HFFc6 (cell line): ENCODE measurements at regions not wholly inside any gene's neighbourhood (a gene's known extent, or its start where the extent isn't known, plus 50 kb on each side); places are given as distances from the start of the nearest gene placed in this dataset.

Experiments used
- DNase-seq: peaks from one replicate; pipeline ENCODE4 v3.0.0-alpha.2; 2018
- H3K27ac Mint-ChIP-seq: 2 replicates; pipeline ENCODE4 v1.8.0; 2020; ENCODE audit warnings: mild to moderate bottlenecking, mixed read lengths
- H3K27me3 Mint-ChIP-seq: 2 replicates; pipeline ENCODE4 v1.8.0; 2021; ENCODE audit warnings: mild to moderate bottlenecking, moderate library complexity, mixed read lengths; ENCODE audit not compliant: insufficient read depth
- H3K36me3 Mint-ChIP-seq: 2 replicates; pipeline ENCODE4 v1.8.0; 2021; ENCODE audit warnings: low read depth, mixed read lengths
- H3K4me1 Mint-ChIP-seq: 2 replicates; pipeline ENCODE4 v1.8.0; 2020; ENCODE audit warnings: low read depth, mixed read lengths
- H3K4me3 Mint-ChIP-seq: 2 replicates; pipeline ENCODE4 v1.8.0; 2020; ENCODE audit warnings: mild to moderate bottlenecking, moderate library complexity, mixed read lengths
- H3K9me3 Mint-ChIP-seq: 2 replicates; pipeline ENCODE4 v1.8.0; 2020; ENCODE audit warnings: mild to moderate bottlenecking, mixed read lengths
- CTCF ChIP-seq: fragments of 200-600 bp; sonication (generic); IDR thresholded peaks from 2 replicates; pipeline ENCODE4 v1.5.0; 2021; ENCODE audit warnings: antibody characterized with exemption, mild to moderate bottlenecking

DNA sequence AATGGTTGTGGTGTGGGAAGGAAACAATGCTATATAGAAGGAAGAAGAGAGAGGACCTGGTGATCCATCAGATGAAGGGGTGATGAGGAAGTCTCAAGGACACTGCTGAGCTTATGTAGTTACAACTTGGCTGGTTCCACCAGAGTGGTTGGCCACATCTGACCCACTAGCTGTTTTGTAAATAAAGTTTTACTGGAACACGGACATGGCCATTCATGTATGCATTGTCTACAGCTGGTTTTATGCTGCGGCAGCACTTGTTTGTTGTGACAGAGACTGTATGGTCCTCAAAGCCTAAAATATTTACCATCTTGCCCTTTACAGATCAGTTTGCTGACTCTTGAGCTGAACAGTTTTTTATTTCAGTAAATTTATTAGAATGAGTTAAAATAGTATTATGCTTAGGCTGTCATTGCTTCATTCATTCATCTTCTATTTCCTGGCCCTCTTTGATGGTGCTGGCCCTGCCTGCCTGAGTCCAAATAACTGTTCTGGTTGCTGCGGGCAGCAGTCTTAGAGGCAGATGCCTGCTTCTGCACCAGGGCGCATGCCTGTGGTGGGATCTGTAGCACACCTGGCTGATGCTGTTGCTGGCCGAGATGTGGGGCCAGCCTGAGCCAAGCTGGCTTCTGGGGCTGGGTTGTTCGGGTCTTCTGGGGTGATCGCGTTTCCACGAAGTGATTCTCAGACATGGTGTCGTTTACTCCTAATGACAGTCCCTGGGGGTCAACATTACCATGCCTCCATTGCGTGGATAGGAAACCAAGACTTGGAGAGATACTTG lies 61.4 kb upstream of the WNT4 start:
- no peak overlapping the region for H3K4me3 Mint-ChIP-seq
- no peak for DNase-seq
- H3K36me3 Mint-ChIP-seq, result no peaks in the 10 kb centered on the region
- no peak overlapping the region for H3K27ac Mint-ChIP-seq
- H3K27me3 Mint-ChIP-seq, result peaks cover 41% of the 10 kb centered on the region
- no peak for TF ChIP-seq CTCF
- peaks cover 10% of the 10 kb centered on the region for H3K4me1 Mint-ChIP-seq
- no peaks in the 10 kb centered on the region for H3K9me3 Mint-ChIP-seq

DNA sequence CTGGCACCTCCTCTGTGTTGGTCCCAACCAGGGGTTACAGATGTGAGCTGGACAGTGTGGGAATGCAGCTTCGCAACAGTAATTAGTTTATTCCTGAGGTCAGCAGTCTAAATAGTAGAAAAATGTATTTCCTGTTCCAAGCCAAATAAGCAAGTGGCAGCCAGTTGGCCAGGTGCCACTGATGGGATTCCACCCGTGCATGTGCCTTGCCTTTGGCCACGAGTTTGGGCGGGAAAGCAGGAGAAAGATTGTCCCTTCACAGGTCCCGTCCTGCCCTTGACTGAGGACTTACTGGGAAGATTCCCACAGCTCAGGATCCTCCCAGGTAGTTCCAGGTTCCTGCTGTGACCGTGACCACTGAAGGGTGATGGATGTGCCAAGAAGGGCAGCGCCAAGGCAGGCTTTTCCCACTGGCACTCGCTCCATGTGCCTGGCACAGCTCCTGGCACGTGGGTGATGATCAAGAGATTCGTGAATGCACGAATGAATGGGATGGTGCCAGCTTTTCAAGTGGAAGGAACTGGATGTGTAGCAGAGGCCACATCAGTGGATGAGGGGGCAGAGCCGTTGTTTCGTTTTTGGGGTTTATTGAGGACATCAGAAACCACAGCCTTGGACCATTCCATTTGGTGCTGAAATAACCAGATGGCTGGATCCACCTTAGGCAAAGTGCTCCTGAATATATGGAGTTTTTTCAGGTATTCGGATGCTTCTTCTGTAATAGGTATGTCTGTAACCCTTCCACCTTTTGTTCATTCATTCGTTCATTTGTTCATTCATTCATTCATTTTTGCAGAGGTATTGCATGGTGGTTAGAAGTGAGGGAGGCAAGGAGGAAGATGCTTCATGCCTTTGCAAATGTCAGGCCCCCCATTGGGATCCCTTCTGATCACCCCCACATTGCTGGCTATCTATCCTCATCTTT lies 62.4 kb upstream of the WNT4 start:
- no peak for TF ChIP-seq CTCF
- Mint-ChIP-seq H3K4me3 (no peak overlapping the region), H3K36me3 (no peaks in the 10 kb centered on the region), H3K27me3 (peaks cover 44% of the 10 kb centered on the region), H3K27ac (no peak overlapping the region), H3K4me1 (peaks cover 10% of the 10 kb centered on the region), H3K9me3 (no peaks in the 10 kb centered on the region)
- DNase-seq, result no peak

GRCh38 chr1:22206551-22207125 lies 63.7 kb upstream of the WNT4 start:
- Mint-ChIP-seq H3K27ac (no peak overlapping the region), H3K4me1 (peaks cover 10% of the 10 kb centered on the region), H3K4me3 (no peak overlapping the region), H3K9me3 (no peaks in the 10 kb centered on the region), H3K36me3 (no peaks in the 10 kb centered on the region), H3K27me3 (peaks cover 55% of the 10 kb centered on the region)
- no peak for DNase-seq
- no peak for TF ChIP-seq CTCF

GRCh38 chr1:22207511-22208267 lies 64.8 kb upstream of the WNT4 start:
- no peaks in the 10 kb centered on the region for H3K9me3 Mint-ChIP-seq
- DNase-seq, result no peak
- TF ChIP-seq CTCF, result no peak
- peaks cover 10% of the 10 kb centered on the region for H3K4me1 Mint-ChIP-seq
- H3K27ac Mint-ChIP-seq, result no peak overlapping the region
- peaks cover 63% of the 10 kb centered on the region for H3K27me3 Mint-ChIP-seq
- no peaks in the 10 kb centered on the region for H3K36me3 Mint-ChIP-seq
- H3K4me3 Mint-ChIP-seq, result no peak overlapping the region
